GM21825 (cell line): ENCODE measurements at regions not wholly inside any gene's neighbourhood (a gene's known extent, or its start where the extent isn't known, plus 50 kb on each side); places are given as distances from the start of the nearest gene placed in this dataset.
"Not testable (repeated sequence)": the region's sequence is repeated elsewhere in the genome, so short reads cannot be mapped to it uniquely, and the experiment has no call there.

Source experiments
- ATAC-seq: cut with Tn5 transposase; IDR thresholded peaks from one replicate; pipeline ENCODE4 v1.9.1; 2021; ENCODE audit warnings: mild to moderate bottlenecking, moderate library complexity; ENCODE audit not compliant: unreplicated experiment

DNA sequence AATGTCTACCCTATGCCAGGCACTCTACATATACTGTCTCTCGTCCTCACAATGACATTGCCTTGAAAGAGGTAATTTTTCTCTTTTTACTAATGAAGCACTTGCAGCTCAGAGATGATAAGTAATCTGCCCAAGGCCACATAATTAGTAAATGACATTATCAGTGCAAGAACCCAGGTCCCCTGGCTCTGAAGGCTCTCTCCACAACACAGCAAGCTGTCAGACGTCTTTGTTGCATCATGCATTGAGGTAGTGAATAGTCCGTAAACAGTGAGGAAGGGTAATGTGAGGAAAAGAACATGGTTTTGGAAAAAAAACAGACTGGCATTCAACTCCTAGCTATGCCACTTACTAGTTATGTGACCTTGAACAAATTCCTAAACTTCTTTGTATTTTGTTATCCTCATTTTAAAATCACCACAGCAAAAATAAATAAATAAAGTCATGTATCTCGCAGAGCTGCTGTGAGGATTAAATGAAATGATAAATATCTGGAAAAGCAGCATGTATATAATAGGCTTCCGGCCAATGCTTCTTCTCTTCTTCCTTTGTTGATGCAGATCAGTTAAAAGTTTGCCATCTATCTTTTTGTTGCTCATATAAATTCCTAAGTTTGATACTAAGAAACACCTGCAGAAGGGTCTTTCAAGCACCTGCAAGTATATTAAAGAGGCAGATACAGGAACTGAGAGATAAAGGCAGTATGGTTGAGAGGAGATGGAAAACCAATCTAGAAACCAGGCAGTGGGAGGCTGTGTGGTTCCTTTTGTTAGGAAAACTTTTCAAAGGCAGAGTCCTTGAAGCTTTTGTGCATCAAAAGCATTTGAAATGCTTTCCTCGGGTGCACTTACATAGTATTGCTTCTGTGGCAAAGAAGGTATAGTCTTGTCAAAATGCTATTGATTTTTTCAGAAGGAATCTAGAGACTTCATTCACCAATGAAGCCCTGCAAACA lies 82.8 kb downstream of the BTG1 start:
- ATAC-seq = no peak

DNA sequence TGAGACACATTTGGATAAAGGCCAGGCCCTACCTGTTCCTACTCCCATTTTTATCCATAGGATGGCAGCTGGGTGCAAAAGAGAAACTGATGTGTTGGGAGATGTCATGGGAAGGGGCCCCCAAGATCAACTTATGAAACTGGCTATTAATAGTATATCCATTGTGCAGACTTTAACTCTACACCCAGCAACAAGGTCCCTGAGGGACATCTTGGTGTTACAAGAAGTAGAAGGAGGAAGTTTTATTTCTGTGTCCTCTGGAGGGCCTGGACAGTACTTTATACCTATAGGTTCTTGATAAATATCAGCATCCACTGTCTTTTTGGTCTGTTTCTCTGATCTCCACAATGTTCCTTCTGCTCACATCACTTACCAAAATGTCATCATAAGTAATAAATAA lies 84.6 kb downstream of the BTG1 start:
- ATAC-seq = no peak

GRCh38 chr12:92059960-92060359 lies 85.7 kb downstream of the BTG1 start:
- no peak for ATAC-seq

DNA sequence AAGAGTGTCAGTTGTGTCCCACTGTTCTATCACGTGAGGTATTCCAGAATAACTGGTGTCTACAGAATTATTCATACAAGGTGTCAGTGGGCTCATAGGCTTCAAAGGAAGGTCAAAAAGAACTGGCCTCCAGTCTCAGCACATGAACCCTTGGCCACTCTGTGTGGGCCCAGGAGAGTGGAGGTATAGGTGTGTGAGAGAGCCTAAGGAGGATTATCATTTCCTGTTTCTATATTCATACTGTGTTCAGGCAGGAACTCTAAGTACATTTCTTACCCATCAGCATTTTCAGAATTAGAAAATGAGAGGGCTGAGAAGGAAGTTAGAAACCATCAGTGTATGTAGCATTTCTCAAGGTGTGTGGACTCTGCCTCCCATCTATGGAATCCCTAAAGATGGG lies 87.0 kb downstream of the BTG1 start:
- ATAC-seq = no peak

DNA sequence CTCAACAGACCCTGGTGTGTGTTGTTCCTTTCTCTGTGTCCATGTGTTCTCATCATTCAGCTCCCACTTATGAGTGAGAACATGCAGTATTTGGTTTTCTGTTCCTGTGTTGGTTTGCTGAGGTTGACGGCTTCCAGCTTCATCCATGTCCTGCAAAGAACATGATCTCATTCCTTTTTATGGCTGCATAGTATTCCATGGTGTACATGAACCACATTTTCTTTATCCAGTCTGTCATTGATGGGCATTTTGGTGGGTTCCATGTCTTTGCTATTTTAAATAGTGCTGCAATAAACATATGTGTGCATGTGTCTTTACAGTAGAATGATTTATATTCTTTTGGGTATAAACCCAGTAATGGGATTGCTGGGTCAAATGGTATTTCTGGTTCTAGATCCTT lies 88.9 kb downstream of the BTG1 start:
- not testable (repeated sequence) for ATAC-seq

DNA sequence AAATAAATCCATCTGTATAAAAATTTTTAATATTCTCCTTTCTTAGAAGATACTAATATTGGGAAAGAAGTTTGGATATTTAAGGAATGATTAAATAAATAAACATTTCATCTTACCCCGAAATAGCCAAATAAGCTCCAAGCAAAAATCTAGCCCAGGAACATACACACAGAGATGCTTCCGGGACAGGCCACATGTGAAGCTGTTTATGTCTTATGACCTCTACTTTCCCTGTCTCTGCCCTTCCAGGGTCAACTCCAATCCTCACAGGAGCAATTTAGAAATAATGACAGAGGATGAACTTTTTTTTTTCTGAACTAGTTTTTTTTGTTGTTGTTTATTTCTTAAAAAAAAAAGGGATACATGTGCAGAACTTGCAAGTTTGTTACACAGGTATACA lies 89.4 kb downstream of the BTG1 start:
- no peak for ATAC-seq

GRCh38 chr12:92055877-92056276 lies 89.8 kb downstream of the BTG1 start:
- no peak for ATAC-seq

GRCh38 chr12:92051441-92051840 lies 94.2 kb downstream of the BTG1 start:
- no peak for ATAC-seq

DNA sequence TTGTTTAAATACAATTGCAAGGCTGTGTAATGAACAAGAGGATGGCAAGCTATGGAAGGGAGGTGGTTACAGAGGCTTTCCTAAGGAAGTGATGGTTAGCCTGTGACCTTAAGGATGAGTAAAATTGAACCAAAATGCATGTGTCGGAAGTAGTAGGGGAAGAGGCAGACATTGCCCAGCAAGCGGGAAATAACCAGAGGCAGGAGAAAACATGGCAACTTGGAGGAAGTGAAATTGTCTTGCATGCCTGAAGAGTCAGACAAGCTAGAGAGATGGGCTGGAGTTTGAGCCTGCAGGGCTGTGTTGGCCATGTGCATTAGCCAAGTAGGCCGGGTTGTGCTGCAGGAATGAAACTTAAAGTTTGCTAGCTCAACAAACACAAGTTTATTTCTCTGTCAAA lies 96.2 kb downstream of the BTG1 start:
- ATAC-seq = peak; percentile 77

DNA sequence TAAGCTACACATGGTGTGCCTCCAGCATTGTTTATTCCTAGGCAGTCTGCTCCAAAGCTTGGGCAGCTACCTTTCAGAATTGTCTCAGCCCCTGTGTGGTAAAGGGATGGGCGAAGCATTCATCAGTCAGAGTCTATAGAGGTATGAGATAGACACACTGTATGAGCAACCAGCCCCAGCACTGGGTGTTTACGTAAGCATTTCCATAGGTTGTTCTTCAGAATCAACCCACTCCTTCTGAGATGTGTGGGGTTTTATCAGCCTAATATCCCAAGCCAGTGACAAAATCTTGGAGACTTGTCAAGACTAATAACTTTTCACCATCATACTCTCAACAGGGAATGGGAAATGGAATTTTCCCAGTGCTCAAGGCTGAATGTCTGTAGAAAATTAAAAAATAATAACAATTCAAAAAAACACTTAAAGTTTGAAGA lies 98.2 kb downstream of the BTG1 start:
- ATAC-seq = no peak

GRCh38 chr12:92046557-92047392 lies 98.9 kb downstream of the BTG1 start:
- no peak for ATAC-seq

GRCh38 chr12:92045852-92046251 lies 99.8 kb downstream of the BTG1 start:
- no peak for ATAC-seq

- ATAC-seq = no peak
Measured at GRCh38 chr12:92044435-92044834, 101.2 kb downstream of the BTG1 start.

DNA sequence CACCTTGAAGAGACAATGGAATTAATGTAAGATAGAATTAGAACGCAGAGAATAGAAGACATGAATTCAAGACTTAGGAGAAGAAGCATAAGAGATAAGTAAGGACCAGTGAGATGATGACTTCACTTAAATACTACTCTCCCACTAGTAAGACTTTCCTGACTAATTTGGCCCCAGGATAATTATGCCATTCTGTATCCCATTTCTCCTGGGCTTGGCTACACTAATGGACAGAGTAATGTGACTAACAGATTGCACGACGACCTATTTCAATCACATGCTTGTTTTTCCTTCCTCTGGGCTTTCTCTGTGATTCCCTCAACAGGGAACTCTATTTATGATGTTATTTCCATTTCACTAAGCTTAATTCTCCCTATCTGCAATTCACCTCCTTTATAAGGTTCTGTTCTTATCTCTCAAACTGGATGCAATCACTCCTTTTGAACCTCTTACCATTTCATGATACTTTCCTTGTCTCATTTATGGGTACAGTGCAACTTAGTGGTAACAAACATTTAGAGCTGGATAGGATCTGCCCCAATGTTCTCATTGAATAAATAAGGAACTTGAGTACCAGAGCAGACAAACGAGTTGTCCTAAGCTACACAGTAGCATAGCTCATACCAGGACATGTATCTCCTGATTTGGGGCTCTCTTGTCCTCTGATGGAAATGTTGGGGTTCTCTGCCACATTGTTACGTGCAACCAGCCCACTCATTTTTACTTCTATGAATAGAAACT lies 102.7 kb downstream of the BTG1 start:
- ATAC-seq = no peak

DNA sequence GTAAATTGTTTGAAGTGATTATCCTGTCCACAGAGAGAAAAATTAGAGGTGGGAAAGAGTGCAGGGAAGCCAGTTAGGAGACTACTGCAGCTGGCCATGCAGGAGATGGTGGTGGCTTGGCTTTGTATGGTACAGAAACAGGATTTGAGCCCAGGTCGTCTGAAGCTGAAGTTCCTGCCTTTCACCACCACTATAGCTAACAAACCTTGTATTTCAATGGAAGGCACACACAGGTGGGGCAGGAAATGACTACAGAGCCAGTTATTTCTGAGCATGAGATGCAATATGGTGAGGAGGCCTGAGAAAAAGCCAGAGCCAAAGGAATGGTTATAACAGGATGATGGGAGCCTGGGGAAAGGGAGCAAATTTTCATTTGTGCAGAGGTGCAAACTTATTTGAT lies 103.9 kb downstream of the BTG1 start:
- no peak for ATAC-seq

DNA sequence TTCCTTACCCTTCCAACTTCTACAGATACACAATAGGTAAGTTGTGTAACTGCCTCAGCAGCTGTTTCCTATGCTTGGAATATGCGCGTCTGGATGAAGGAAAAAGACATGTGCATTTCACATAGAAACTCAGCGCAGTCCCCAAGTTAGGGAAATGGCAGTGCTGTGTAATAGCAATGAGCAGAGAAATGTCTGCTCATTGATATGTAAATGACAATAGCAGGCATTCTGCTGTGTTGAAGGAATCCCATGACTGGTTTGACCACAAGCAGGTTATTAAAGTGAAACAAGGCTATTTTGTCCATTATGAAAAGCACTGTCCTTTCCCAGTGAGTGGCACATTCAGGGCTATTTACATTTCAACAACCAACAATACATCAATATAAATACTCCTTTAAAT lies 106.6 kb downstream of the BTG1 start:
- ATAC-seq = no peak

- no peak for ATAC-seq
Measured at GRCh38 chr12:92038476-92038875, 107.2 kb downstream of the BTG1 start.

- ATAC-seq = no peak
Measured at GRCh38 chr12:92036771-92037453, 108.7 kb downstream of the BTG1 start.

DNA sequence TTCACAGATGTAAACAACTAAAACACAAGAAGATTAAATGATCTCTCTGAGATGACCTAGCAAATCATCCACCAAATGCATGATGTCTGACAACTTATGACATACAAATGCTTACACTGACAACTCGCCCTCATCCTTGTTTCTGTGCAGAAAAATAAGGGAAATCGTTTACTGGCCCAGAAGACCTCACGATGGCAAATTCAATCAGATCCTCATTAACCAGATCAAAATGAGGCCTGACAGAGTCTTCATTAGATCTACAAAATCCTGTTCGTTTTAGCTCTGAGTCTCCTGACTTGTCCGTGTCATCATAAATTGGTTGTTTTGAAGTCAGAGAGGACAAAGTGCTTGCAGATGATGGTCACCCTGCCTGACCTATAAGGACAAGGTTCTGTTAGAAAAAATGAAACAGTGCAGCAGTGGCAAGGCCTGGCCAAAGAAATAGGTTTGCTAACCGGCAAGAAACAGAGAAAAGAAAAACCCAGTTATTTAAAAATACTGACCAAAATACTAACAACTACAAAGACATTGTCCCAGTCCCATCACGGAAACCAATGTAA lies 109.5 kb downstream of the BTG1 start:
- no peak for ATAC-seq

GRCh38 chr12:92035477-92035876 lies 110.2 kb downstream of the BTG1 start:
- ATAC-seq = no peak
